ENCODE measurements at regions not wholly inside any gene's neighbourhood (a gene's known extent, or its start where the extent isn't known, plus 50 kb on each side); places are given as distances from the start of the nearest gene placed in this dataset.
"Not testable (repeated sequence)": the region's sequence is repeated elsewhere in the genome, so short reads cannot be mapped to it uniquely, and the experiment has no call there.

DNA sequence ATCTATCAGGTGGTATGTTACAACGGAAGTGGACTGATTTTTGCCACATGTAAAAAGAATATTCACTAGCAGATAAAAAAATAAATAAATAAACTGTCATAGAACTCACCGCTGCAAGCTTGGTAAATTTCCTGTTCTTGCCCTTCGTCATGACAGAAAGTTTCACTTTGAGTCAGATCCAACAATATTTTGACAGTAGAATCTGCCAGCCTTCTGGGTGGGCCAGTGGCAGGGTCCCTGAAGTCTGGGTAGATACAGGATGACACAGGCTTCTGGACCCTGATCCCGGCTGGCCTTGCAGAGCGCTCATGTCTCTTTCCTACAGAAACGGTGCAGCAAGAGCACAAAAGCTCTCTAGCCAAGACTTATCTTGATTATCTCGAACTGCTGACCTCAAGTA, 97.8 kb upstream of the PMAIP1 start:
- no peak for DNase-seq (ENCODE audit: low spot score in 2 of 2)
- FAIRE-seq, result no peak

DNA sequence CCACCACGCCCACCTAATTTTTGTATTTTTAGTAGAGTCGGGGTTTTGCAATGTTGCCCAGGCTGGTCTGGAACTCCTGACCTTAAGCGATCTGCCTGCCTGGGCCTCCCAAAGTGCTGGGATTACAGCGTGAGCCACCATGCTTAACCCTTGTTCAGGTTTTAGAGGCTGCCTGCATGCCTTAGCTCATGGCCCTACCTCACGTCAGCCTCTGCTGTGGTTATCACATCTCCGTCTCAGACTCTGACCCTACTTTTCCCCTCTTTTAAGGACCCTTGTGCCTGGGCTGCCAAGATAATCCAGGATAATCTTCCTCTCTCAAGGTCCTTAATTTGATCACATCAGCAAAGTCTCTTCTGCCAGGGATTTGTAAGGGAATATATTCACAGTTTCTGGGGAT, 98.2 kb upstream of the PMAIP1 start:
- no peak for DNase-seq (ENCODE audit: low spot score in 2 of 2)
- FAIRE-seq, result no peak

DNA sequence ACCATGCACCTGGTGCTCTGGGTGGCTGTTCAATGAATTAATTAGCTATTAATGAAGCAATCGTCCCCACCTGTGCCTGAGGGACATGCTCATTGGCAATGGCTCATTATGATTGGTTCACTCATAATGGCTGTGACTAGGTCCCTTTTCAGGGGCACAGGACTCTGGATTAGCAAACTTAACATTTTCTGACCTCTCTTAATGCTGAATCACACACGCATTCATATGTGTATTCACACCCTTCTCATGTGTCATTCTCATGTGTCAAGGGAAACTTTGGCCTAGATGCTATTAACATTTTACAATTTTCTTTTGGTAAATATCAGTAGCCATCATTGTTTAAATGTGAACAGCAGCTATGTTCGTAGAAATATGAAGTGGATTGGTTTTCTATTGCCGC, 98.9 kb upstream of the PMAIP1 start:
- DNase-seq (ENCODE audit: low spot score in 2 of 2), result no peak
- no peak for FAIRE-seq

DNA sequence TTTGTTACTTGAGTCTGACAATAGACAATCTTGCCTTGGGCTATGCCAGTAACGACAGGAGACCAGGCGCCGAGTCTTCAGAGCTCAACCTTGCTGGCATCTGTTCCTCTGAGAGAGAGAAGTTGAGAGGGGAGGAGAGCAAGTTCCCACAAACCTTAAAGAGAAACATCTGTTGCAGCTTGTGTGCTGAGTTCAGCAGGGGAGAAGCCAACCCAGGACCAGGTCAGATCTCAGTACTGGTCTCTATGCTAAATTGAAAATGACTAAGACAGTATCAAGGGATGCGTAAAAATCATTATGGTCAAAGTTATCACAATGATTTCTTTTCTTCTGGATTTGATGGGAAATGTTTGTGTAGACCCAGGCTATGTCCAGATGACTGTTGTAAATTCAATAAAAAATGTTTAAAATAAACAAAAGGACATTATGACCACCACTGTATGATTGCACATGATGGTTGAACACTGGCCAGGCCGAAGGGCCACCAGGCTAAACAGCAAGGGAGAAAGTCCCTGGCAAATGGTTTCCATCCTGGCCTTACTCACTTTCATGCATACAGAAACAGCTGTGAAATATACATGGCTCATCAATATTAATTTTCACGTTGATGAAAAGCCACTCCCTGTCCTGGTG, 100.3 kb upstream of the PMAIP1 start:
- FAIRE-seq, result no peak
- no peak for DNase-seq (ENCODE audit: low spot score in 2 of 2)

DNA sequence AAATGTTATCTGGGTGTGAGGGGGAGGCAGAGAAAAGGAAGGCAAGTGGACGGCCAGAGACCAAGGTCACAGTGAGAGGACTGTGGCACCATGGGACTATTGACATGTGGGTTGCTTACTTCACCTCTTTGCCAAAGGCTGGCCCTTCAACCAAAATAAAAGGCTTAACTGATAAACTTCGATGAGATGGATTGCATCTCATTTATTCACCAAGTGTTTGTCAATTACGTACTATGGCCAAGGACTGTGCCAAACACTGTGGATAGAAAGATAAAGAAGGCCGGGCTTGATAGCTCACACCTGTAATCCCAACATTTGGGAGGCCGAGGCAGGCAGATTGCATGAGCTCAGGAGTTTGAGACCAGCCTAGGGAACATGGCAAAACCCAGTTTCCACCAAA, 98.7 kb upstream of the CCBE1 start:
- DNase-seq (ENCODE audit: low spot score in 2 of 2), result no peak
- no peak for FAIRE-seq

DNA sequence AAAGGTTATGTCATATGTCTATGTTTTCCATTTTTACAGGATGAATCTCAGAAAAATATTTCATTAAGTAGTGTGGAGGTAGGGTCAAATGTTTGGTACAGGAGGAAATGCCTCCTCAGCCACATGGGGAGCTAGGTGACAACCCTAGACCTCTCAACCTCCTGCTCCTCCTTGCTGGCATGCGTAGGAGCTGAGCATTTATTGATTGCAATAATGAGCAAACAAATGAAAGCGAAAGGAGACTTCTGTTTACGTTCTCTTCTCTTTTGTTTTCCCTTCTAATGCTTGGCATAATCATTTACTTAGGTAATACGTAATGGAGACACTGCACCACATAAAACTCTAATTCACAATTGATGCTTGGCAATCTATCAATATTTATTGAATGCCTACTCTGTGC, 95.1 kb upstream of the CCBE1 start:
- DNase-seq (ENCODE audit: low spot score in 2 of 2) (no peak), FAIRE-seq (no peak)

DNA sequence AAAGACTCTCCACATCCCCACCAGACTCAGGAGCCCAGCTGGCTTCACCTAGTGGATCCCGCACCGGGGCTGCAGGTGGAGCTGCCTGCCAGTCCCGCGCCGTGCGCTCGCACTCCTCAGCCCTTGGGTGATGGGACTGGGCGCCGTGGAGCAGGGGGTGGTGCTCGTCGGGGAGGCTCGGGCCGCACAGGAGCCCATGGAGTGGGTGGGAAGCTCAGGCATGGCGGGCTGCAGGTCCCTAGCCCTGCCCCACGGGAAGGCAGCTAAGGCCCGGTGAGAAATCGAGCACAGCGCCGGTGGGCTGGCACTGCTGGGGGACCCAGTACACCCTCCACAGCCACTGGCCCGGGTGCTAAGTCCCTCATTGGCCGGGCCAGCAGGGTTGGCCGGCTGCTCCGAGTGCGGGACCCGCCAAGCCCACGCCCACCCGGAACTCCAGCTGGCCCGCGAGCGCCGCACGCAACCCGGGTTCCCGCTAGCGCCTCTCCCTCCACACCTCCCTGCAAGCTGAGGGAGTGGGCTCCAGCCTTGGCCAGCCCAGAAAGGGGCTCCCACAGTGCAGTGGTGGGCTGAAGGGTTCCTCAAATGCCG, 93.2 kb upstream of the CCBE1 start:
- not testable (repeated sequence) for DNase-seq (ENCODE audit: low spot score in 2 of 2); FAIRE-seq

DNA sequence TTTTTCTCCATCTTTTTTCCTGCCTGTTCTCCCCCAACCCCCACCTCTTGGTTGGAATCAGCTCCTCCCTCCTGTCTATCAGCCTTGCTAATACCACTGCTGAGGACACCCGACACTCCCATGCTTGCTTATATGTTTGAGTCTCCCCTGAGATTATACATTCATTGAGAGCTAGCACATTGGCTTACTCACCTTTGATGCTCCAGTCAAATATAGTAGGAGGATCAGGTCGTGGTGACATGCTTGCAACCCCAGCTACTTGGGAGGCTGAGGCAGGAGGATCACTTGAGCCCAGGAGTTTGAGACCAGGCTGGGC, 91.5 kb upstream of the CCBE1 start:
- no peak for FAIRE-seq
- DNase-seq (ENCODE audit: low spot score in 2 of 2), result no peak

DNA sequence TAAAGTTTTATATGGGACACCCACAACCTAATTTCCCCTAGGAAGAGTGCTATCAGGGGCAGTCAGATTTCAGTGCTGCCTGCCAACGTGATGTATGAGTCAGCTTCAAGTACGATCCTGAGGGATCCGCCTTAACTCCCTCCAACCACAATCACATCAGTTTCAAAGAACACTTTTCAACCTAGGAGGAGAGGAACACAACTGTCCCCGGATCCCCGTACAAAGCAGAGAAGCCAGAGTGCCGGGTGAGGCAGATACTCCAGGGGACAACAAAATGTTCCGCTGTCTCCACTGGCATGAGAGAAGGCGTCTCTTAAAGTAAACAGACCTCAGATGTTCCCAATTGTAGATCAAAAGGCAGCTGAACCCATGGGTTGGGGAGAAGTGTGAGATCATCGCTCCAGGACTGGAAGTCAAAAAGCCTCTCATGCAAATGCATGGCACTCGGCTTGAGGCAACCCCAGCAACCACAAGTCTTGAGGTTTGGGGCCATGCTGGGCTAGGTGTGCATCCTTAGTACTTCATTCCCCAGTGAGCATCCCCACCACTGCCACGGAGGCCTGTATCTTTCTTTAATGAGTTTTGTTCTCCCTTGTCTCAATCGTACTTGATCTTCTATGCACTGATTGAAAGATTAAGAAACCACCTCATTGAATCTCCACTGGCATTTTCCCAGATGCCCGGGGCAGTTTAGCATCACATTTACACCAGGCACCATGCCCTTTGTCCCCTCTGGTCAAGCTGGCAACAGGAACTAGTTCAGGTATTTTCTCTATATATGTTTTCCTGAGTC, 91.0 kb upstream of the CCBE1 start:
- FAIRE-seq (no peak), DNase-seq (ENCODE audit: low spot score in 2 of 2) (peak in 1 of 2 donors; percentile 10)

DNA sequence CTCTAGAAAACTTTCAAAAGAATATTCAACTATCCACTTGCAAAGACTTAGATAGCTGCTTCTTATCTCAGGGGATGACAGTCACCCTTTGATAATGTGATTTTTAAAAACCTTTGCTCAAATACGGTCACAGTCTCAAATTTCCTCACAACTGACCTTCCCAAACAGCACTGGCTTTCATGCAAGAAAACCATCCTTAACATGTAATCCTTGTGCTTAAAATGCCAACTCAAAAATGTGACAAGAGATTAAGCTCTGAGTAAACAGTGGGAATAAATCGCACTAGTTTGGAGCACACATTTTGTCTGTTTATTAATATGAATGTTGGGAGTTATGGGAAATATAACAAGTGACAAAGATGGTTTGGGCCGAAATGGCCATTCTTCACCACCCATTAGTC, 87.5 kb upstream of the CCBE1 start:
- FAIRE-seq (no peak), DNase-seq (ENCODE audit: low spot score in 2 of 2) (no peak)

DNA sequence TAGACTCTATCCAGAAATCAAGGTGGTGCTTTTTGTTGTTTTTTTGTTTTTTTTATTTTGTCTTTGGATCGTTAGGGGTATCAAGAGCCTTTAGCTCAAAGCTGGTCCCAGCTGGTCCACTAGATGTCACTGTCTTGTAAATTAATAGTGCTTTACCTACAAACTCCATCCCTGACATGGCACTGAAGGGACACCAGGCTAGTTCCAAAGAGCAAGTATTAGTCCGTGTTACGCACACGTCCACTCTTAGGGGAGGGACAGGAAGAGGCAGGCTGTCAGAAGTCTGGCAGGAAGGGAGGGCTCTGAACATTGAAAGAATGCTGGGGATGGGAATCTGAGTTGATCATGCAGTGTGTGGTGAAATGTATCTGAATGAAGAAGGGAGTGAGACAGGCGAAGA, 85.9 kb upstream of the CCBE1 start:
- no peak for FAIRE-seq
- no peak for DNase-seq (ENCODE audit: low spot score in 2 of 2)

DNA sequence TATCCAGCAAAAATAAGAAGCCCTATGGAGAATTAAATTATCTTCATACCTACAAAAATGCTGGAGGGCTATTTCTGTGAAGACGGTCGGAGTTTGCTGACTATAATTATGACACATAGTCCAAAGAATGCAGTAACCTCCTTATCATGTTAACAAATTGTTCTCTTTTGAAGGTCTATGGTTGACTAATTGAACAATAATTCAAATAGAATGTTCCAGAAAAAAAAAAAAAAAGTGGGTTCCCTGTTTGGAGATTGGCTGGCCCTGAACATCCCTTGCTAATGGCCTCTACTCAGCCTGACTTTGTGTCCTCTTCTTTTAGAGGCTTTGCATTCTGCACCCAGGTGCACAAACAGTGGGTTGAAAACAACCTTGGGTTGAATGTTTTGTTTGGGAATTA, 82.8 kb upstream of the CCBE1 start:
- DNase-seq (ENCODE audit: low spot score in 2 of 2) (no peak), FAIRE-seq (no peak)

DNA sequence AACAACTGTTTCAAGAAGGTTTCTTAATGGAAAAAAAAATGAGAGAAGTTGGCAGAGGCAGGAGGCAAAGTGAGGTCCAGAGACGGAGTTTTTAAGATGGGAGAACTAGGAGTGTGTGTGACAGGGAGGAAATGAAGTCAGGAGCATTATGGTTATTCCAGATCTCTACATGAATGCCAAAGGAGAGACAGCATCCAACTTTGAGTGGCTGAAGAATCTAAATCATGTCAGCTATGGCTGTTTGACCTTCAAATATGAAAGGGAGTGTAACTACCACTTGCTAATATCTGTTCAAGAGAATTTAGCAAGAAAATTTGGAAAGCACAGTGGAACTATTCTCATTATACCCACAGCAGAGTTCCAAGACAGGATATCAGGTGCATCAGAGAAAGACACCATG, 81.2 kb upstream of the CCBE1 start:
- FAIRE-seq (no peak), DNase-seq (ENCODE audit: low spot score in 2 of 2) (no peak)

DNA sequence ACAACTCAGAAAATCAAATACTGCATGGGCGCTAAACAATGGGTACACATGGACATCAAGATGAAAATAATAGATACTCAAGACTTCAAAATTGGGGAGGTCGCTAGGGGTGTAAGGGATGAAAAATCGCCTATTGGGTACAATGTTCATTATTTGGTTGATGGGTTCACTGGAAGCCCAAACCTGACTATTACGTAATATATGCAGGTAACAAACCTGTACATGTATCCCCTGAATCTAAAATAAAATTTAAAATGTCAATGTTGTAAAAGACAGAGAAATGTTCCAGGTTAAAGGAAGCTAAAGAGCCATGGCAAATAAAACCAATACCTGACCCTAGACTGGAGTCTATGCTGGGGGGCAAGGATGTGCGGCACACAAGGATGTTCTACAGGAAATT, 80.4 kb upstream of the CCBE1 start:
- DNase-seq (ENCODE audit: low spot score in 2 of 2) (no peak), FAIRE-seq (no peak)

DNA sequence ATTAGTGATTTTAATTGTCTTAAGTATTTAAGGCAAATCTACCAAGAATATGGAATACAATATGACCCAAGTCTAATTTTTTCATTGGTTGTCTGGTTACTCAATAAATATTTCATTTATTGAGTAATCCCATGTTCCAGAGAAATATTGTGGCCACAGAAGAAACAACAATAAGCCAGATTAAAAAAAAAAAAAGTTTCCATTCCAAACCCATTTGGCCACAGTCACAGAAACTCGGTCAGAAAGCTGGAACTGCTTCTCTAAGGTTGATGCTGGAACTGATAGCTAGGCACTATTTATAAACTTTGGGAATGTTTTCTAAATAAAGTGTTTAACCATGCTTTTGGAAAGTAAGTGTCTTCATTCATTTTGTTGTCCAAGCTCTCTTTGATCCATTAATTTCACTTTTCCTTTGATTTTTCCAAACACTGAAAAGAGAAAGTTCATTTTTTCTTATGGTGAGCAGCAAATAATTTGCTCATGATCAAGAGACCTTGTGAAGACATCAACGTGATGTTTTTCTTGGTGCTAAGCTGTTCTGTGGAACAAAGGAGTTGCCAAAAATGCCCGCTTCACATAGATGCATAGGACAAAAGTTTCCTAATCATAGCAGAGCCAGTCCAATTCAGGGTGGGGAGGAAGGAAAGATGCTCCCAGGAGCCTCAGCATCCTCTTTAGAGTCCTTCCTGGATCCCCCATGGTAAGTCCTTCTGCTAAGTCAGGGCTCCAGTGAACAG, 72.1 kb upstream of the CCBE1 start:
- FAIRE-seq, result no peak
- DNase-seq (ENCODE audit: low spot score in 2 of 2), result no peak

DNA sequence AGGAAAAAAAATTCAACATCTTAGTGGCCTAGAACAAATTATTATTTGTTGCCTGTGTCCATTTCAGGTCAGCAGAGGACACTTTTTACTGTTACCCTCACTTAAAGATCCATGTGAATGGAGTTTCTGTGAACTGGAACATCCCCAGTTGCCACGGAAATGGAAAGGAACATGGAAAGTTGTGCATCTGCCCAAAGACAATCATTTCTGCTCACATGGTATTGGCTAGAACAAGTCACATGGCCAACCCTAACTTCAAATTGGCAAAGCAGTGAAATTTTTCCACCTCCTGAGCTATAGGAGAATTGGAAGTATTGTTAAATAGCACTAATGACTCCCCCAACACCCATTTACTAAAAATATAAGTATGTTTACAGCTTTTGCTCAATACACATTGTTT, 71.2 kb upstream of the CCBE1 start:
- no peak for DNase-seq (ENCODE audit: low spot score in 2 of 2)
- no peak for FAIRE-seq

DNA sequence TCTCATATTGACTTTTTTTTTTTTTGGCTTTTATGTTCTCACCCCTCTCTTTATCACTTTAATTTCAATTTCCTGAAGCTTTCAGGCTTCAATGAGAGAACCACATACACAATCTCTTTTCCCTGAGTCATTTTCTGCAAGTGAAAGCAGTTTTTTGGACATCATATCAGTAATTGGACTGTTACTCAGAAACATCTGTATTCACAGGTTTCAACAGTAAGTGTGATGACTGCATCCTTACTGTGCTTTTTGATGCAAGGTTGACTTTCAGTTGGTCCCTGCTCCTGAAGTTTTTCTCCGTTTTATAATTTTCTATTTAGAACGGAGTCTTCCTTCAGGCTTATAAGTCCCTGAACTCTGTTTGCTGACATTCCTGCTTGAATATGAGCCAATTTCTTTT, 70.5 kb upstream of the CCBE1 start:
- FAIRE-seq (no peak), DNase-seq (ENCODE audit: low spot score in 2 of 2) (no peak)

DNA sequence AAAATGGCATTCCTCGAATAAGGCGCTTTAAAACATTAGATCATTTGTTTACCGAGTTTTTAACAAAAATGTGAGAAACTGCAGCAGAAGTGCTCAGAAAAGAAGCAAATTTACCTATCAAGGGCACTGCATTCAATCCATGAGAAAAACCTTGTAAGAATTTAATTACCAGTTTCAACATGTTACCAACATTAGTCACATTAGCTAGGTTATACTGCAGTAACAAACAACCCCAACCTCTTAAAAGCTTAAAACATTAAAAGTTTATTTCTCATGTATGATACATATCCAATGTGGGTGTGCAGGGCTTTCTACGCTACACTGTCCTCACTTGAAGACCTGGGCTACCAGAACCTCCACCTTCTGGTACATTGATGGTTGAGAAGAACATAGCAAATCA, 68.1 kb upstream of the CCBE1 start:
- FAIRE-seq (no peak), DNase-seq (ENCODE audit: low spot score in 2 of 2) (no peak)

DNA sequence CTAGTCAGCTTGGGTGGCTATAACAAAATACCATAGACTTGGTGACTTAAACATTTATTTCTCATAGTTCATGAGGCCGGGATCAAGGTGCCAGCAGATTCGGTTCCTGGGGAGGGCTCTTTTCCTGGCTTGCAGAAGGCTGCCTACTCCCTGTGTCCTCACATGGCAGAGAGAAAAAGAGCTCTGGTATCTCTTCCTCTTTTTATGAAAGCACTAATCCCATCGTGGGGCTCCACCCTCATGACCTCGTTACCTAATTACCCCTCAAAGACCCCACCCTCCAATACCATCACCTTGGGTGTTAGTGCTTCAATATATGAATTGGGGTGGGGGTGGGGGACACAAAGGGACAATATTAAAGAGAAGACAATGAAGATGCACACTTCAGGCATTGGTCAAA, 67.1 kb upstream of the CCBE1 start:
- DNase-seq (ENCODE audit: low spot score in 2 of 2), result no peak
- FAIRE-seq, result no peak

DNA sequence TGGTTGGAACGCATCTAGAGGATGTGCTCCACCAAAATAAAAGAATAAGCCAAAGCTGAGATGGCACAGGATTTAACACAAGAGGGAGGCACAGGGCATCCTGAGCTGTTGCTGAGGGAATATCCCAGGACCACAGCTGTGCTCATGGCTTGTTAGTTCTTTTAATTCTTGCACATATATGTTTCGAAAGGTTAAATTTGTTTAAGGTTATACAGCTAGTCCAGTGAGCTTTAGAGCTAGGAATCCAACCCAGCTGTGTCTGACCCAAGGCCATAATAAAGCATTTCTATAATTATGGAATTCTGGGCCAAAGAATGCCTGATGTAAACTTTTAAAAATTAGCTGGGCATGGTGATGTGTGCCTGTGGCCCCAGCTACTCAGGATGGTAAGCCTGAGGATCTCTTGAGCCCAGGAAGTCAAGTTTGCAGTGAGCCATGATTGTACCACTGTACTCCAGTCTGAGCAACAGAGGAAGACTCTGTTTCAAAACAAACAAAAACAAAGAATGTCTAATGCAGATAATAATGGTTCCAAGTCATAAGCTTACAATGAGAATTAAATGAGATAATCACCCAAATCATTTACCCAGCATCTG, 66.4 kb upstream of the CCBE1 start:
- no peak for FAIRE-seq
- DNase-seq (ENCODE audit: low spot score in 2 of 2), result no peak

Measured in frontal cortex (tissue), 3 donors.